ENCODE measurements at regions not wholly inside any gene's neighbourhood (a gene's known extent, or its start where the extent isn't known, plus 50 kb on each side); places are given as distances from the start of the nearest gene placed in this dataset.
"Not testable (repeated sequence)": the region's sequence is repeated elsewhere in the genome, so short reads cannot be mapped to it uniquely, and the experiment has no call there.

DNA sequence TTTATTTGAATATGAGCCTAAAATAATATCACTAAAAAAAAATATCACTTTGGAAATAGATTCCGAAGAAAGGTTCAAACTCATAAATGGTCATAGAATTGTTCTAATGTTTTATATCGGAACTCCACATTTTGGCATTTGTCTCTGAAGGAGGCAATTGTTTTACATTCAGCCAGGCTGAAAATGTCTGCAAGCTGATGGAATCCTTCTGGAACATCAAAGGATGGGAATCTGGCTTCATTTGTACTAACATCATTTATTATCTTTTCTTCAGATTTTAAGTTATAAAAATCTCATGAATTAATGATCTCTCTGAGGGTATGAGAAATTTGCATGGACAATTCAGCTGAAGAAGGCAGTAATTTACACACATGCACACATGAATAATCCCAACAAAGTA, 251.4 kb upstream of the RGMA start:
- Histone ChIP-seq H3K4me3 (no peak overlapping the region), H3K27me3 (no peaks in the 10 kb centered on the region), H3K27ac (no peak overlapping the region), H3K36me3 (no peaks in the 10 kb centered on the region), H3K9me3 (no peaks in the 10 kb centered on the region), H3K4me1 (no peaks in the 10 kb centered on the region)
- no peak for DNase-seq
- TF ChIP-seq POLR2A (IDR thresholded peaks at IDR 0.05), result no peak
- TF ChIP-seq, protein P1, sequence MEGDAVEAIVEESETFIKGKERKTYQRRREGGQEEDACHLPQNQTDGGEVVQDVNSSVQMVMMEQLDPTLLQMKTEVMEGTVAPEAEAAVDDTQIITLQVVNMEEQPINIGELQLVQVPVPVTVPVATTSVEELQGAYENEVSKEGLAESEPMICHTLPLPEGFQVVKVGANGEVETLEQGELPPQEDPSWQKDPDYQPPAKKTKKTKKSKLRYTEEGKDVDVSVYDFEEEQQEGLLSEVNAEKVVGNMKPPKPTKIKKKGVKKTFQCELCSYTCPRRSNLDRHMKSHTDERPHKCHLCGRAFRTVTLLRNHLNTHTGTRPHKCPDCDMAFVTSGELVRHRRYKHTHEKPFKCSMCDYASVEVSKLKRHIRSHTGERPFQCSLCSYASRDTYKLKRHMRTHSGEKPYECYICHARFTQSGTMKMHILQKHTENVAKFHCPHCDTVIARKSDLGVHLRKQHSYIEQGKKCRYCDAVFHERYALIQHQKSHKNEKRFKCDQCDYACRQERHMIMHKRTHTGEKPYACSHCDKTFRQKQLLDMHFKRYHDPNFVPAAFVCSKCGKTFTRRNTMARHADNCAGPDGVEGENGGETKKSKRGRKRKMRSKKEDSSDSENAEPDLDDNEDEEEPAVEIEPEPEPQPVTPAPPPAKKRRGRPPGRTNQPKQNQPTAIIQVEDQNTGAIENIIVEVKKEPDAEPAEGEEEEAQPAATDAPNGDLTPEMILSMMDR (IDR thresholded peaks at IDR 0.05), result no peak

DNA sequence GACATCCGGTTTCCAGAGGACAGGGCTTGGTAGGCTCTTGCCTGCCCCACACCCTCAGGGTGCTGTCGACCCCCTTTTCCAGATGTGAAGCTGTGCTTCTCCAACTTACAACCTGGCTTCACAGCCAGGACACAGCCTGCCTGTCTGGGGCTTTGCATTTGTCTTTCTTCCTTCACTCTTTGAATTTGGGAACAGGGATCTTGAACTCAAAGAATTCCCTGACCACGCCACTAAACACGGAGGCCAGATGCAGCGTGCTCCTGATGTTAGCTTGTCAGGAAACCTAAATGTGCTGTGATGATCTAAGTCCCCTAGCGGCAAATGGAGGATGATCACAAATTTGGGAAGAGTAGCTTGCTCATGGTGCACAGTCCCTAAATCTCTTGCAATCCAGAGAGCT, 244.8 kb upstream of the RGMA start:
- H3K9me3 ChIP-seq, result no peaks in the 10 kb centered on the region
- H3K36me3 ChIP-seq, result no peaks in the 10 kb centered on the region
- DNase-seq, result no peak
- TF ChIP-seq, protein P1 (IDR thresholded peaks at IDR 0.05), result no peak
- TF ChIP-seq POLR2A (IDR thresholded peaks at IDR 0.05), result no peak
- no peak overlapping the region for H3K27ac ChIP-seq
- no peak overlapping the region for H3K4me3 ChIP-seq
- H3K4me1 ChIP-seq, result no peaks in the 10 kb centered on the region
- H3K27me3 ChIP-seq, result no peaks in the 10 kb centered on the region

DNA sequence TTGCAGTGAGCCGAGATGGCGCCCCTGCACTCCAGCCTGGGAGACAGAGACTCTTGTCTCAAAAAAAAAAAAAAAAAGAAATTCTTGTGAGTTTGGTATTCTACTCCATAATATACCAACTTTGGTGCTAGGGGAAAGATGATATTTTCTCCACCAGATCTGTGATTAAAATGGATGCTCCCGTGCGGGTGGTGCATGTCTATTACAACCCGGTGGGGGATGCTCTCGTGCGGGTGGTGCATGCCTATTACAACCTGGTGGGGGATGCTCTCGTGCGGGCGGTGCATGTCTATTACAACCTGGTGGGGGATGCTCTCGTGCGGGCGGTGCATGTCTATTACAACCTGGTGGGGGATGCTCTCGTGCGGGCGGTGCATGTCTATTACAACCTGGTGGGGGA, 244.1 kb upstream of the RGMA start:
- not testable (repeated sequence) for H3K4me3 ChIP-seq, H3K36me3 ChIP-seq, H3K27me3 ChIP-seq, H3K4me1 ChIP-seq, H3K27ac ChIP-seq, H3K9me3 ChIP-seq, DNase-seq

DNA sequence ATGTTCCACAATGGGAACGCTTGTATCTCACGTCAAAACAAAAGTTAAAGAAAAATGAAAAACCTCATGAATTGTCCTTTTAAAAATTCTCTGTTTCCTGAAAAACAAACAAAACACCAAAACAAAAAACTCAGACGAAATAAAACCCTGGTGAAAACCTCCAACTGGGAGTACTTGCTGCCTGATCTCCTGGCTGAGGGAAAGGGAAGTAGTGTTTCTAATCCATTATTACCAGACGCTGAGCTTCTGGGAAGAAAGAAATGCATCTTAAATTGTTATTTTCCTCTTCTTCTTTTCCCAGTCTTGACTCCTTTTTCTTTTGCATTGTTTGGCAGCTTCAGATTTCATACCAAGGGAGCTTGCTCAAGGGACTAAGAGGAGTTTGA, 243.2 kb upstream of the RGMA start:
- no peaks in the 10 kb centered on the region for H3K9me3 ChIP-seq
- H3K27me3 ChIP-seq, result no peaks in the 10 kb centered on the region
- H3K36me3 ChIP-seq, result no peaks in the 10 kb centered on the region
- DNase-seq, result no peak
- no peak for TF ChIP-seq POLR2A (IDR thresholded peaks at IDR 0.05)
- TF ChIP-seq, protein P1 (IDR thresholded peaks at IDR 0.05), result no peak
- H3K4me3 ChIP-seq, result no peak overlapping the region
- H3K4me1 ChIP-seq, result no peaks in the 10 kb centered on the region
- H3K27ac ChIP-seq, result no peak overlapping the region

DNA sequence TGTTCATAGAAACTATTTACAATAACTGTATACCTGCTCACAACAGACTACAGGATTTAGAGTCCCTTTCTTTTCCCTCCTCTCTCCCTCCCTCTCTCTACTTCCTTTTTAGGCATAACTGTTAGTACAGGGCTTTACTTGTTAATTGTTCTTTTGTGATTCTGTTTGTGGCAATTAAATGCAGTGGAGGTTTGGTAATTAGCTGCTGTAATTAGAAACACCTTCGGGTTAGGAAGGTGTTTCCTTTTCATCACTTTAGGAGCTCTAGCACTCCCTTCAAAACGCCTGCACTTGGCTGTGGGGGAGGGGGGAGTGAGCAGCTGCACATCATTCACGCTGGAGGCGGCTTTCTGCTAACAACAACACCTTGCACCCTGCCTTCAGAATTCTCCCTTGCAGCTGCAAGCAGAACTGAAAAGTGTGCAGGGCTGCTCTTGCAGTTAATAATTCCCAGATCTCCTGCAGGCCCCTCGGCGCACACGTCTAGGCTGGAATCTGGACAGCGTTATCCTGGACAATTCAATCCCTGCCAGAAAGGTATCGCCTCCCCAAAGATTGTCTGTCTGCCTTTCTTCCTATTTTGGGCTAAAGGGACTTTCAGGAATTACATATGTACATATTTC, 242.6 kb upstream of the RGMA start:
- TF ChIP-seq, protein P1 (IDR thresholded peaks at IDR 0.05), result no peak
- no peak for TF ChIP-seq POLR2A (IDR thresholded peaks at IDR 0.05)
- Histone ChIP-seq H3K27ac (no peak overlapping the region), H3K27me3 (no peaks in the 10 kb centered on the region), H3K9me3 (no peaks in the 10 kb centered on the region), H3K4me1 (no peaks in the 10 kb centered on the region), H3K4me3 (no peak overlapping the region), H3K36me3 (no peaks in the 10 kb centered on the region)
- DNase-seq, result no peak

DNA sequence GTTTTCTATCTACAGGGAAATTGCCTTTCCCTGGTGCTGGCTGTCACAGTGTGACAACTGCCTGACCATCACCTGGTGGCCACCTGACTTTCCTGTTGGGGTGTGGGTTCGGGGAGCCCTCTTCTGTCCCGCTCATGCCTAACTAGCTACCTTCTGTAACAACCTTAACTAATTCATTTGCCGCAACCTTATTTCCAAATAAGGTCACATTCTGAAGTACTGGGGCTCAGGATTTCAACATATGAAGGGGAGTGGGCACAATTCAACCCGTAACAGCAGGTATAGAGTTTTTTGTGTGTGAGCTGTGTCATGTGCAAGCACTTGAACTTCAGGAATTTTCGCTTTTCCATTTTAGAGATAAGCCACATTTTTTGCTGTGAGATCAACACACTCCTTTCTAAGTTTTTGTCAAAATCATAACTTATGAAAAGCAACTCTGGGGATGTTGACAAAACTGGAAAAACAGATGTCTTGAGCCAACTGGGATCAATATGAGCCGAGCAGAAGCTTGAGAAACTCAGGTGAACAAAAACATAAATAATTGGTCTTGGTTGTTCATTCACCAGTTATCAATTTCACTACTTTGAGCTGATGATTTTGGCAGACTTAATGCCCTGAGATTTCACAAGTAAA, 242.0 kb upstream of the RGMA start:
- no peak for DNase-seq
- Histone ChIP-seq H3K36me3 (no peaks in the 10 kb centered on the region), H3K27me3 (no peaks in the 10 kb centered on the region), H3K4me3 (no peak overlapping the region), H3K4me1 (no peaks in the 10 kb centered on the region), H3K9me3 (no peaks in the 10 kb centered on the region), H3K27ac (no peak overlapping the region)
- TF ChIP-seq POLR2A (IDR thresholded peaks at IDR 0.05), result no peak
- TF ChIP-seq, protein P1 (IDR thresholded peaks at IDR 0.05), result no peak
